ENCODE measurements at regions not wholly inside any gene's neighbourhood (a gene's known extent, or its start where the extent isn't known, plus 50 kb on each side); places are given as distances from the start of the nearest gene placed in this dataset.

DNA sequence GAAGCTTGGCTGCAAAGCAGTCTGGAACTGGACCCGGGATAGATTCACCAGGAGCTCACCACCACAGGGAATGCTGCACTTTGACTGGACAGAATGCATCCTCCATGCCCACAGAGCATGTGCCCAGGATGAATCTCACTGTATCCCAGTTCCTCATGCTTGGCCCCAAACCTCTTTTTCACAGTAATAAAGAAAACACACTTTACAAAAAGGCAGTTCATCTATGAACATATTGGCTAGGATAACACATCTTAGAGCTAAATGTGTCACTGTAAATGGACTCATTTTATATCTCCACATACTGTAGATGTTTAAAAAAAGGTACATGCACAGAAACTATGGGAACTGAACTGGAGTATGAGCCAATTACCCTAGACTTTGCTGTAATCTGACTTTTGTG, 266.9 kb downstream of the TOX3 start:
- DNase-seq, result no peak
- H3K27me3 Mint-ChIP-seq (ENCODE audit: insufficient read depth), result no peaks in the 10 kb centered on the region; the same call in 1 of the 2 replicates
- no peak overlapping the region for H3K27ac Mint-ChIP-seq
- TF ChIP-seq, protein P1, sequence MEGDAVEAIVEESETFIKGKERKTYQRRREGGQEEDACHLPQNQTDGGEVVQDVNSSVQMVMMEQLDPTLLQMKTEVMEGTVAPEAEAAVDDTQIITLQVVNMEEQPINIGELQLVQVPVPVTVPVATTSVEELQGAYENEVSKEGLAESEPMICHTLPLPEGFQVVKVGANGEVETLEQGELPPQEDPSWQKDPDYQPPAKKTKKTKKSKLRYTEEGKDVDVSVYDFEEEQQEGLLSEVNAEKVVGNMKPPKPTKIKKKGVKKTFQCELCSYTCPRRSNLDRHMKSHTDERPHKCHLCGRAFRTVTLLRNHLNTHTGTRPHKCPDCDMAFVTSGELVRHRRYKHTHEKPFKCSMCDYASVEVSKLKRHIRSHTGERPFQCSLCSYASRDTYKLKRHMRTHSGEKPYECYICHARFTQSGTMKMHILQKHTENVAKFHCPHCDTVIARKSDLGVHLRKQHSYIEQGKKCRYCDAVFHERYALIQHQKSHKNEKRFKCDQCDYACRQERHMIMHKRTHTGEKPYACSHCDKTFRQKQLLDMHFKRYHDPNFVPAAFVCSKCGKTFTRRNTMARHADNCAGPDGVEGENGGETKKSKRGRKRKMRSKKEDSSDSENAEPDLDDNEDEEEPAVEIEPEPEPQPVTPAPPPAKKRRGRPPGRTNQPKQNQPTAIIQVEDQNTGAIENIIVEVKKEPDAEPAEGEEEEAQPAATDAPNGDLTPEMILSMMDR (IDR thresholded peaks at IDR 0.05), result no peak
- H3K4me1 Mint-ChIP-seq (ENCODE audit: low read depth), result no peaks in the 10 kb centered on the region
- H3K9me3 Mint-ChIP-seq, result peaks cover 35% of the 10 kb centered on the region
- H3K4me3 Mint-ChIP-seq, result no peak overlapping the region
- no peaks in the 10 kb centered on the region for H3K36me3 Mint-ChIP-seq (ENCODE audit: low read depth)

DNA sequence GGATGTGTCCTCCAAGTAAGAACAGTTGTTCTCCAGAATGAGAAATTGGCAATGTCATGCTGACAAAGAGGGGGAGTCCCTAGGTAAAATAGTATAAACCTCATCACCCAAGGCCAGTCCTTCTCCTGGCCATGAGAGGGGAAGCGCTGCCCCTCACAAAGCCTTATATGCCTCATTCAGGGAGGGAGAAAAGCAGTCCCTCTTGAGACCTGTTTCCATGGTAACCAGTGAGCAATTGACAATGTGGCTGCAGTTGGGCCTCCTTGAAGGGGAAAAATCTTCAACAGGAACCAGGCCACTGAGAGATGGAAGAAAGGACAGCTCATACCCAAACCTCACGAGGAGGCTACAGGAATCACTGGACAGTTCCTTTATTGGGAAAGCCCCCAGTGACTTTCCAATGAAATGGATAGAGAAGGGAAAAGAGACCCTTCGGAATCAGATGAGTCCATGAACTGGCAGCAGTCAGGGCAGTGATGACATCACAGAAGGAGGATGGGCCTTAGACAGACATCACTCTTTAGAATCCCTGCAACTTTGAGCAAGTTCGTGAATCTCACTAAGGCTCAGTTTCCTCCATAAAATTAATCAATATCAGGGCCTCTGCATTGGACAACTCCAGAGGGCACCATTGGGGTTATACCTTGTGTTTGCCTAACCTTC, 275.7 kb downstream of the TOX3 start:
- H3K27ac Mint-ChIP-seq, result no peak overlapping the region
- peaks cover 9% of the 10 kb centered on the region; the same call in 1 of the 2 replicates for H3K36me3 Mint-ChIP-seq (ENCODE audit: low read depth)
- H3K27me3 Mint-ChIP-seq (ENCODE audit: insufficient read depth), result no peaks in the 10 kb centered on the region; the same call in 1 of the 2 replicates
- H3K9me3 Mint-ChIP-seq, result peaks cover 44% of the 10 kb centered on the region
- H3K4me3 Mint-ChIP-seq, result no peak overlapping the region
- no peaks in the 10 kb centered on the region for H3K4me1 Mint-ChIP-seq (ENCODE audit: low read depth)
- DNase-seq, result no peak
- TF ChIP-seq, protein P1 (IDR thresholded peaks at IDR 0.05), result no peak

DNA sequence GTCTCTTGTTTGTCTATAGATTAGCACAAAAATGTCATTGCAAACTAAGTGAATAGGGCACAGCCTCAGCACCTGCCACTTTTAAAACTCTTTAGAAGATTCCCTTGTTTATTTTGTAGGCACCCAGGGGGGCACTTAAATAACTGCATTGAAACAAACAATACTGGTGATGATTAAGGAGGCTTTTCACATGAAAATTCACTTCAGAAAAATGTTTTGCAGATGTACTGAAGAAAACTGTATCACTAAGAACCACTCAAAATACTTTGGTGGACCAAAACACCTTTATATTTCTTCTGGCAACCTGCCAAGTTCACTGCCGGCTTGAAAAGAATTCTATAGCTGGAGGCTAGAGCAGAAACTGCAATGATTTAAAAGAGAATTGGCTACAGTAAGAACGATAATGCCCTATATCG, 281.5 kb downstream of the TOX3 start:
- Mint-ChIP-seq H3K9me3 (peaks cover 15% of the 10 kb centered on the region), H3K4me1 (ENCODE audit: low read depth) (no peaks in the 10 kb centered on the region), H3K36me3 (ENCODE audit: low read depth) (peaks cover under 1% of the 10 kb centered on the region; the same call in 1 of the 2 replicates), H3K27ac (no peak overlapping the region), H3K4me3 (no peak overlapping the region), H3K27me3 (ENCODE audit: insufficient read depth) (no peaks in the 10 kb centered on the region)
- TF ChIP-seq, protein P1 (IDR thresholded peaks at IDR 0.05), result no peak
- DNase-seq, result no peak

DNA sequence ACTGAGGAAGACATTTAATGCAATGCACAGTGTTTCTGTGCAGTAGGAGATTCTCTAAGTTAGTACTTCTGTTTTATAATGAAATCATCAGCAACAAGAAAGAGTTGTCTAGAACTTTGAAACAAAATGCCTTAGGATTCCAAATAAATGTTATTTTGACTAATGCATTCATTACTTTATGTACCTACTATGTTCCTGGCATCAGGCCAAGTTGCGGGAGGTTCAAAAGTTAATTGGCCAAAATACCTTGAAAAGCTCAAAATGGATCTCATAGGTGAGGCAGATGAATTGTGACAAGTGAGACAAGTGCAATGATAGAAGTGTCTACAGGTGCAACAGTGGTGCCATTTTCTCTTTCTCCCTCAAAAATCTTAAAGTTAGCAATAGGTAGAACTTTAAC, 289.4 kb downstream of the TOX3 start:
- Mint-ChIP-seq H3K4me1 (ENCODE audit: low read depth) (no peaks in the 10 kb centered on the region), H3K27me3 (ENCODE audit: insufficient read depth) (no peaks in the 10 kb centered on the region; the same call in 1 of the 2 replicates), H3K27ac (no peak overlapping the region), H3K4me3 (no peak overlapping the region), H3K9me3 (peaks cover 11% of the 10 kb centered on the region), H3K36me3 (ENCODE audit: low read depth) (no peaks in the 10 kb centered on the region)
- TF ChIP-seq, protein P1 (IDR thresholded peaks at IDR 0.05), result no peak
- no peak for DNase-seq

DNA sequence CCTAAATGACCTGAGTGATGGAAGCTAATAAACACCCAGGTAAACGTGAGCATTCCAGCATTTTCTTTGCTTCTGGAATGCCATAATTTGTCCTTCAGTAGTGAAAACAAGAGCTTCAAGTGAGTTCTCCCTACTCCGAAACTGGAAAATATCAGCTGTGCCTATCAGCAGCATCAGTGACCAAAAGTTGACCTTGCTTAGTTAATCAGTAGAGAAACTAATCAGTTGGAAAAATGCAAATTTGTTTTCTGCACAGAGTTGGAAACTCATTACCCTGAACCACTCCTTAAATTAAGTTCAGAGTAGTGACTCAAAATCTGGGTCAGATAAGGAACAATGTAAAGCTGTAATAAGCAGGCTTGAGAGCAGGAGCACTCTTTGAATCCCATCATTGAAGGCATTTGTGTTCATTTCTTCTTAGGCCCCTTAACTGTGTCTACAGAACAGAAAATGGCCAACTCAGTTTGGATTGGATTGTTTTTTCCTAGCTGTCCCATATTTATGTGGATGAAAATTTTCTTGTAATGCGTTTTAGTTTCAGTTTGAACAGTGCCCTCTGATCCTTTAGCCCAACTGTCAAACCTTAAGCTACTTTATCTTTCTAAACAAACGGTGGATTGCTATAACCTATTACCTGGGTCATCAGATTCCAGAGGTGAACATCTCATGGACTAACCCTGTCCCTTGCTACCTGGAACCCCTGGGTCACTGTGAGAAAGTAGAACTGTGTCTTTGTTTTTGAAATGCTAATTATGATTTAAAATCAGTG, 290.4 kb downstream of the TOX3 start:
- Mint-ChIP-seq H3K4me1 (ENCODE audit: low read depth) (no peaks in the 10 kb centered on the region), H3K9me3 (peaks cover 6% of the 10 kb centered on the region), H3K27me3 (ENCODE audit: insufficient read depth) (no peaks in the 10 kb centered on the region; the same call in 1 of the 2 replicates), H3K27ac (no peak overlapping the region), H3K36me3 (ENCODE audit: low read depth) (no peaks in the 10 kb centered on the region), H3K4me3 (no peak overlapping the region)
- TF ChIP-seq, protein P1 (IDR thresholded peaks at IDR 0.05), result no peak
- DNase-seq, result no peak

All from HFFc6 (cell line).